ENCODE measurements at regions not wholly inside any gene's neighbourhood (a gene's known extent, or its start where the extent isn't known, plus 50 kb on each side); places are given as distances from the start of the nearest gene placed in this dataset.

DNA sequence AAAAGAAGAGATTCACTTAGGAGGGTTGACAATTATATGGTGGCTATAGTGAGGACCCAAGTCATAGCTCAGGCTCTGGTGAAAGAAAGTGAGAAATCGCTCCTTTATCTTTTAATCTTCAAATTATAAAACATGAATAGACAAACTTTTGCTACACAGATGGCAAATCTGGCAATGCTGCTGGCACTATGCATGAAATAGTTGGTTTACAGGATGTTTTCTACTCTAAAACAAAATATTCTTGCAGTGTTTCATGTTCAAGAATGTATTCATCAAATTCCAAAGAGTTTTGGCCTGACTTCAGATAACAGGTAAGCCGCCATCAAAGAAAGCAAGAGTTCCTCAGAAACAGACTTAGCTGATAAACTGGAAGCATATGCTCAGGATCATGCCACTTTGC is 801.2 kb downstream of the C4orf33 start:
- TF ChIP-seq, protein P1, sequence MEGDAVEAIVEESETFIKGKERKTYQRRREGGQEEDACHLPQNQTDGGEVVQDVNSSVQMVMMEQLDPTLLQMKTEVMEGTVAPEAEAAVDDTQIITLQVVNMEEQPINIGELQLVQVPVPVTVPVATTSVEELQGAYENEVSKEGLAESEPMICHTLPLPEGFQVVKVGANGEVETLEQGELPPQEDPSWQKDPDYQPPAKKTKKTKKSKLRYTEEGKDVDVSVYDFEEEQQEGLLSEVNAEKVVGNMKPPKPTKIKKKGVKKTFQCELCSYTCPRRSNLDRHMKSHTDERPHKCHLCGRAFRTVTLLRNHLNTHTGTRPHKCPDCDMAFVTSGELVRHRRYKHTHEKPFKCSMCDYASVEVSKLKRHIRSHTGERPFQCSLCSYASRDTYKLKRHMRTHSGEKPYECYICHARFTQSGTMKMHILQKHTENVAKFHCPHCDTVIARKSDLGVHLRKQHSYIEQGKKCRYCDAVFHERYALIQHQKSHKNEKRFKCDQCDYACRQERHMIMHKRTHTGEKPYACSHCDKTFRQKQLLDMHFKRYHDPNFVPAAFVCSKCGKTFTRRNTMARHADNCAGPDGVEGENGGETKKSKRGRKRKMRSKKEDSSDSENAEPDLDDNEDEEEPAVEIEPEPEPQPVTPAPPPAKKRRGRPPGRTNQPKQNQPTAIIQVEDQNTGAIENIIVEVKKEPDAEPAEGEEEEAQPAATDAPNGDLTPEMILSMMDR (IDR thresholded peaks at IDR 0.05), result no peak
- TF ChIP-seq POLR2AphosphoS5 (IDR thresholded peaks at IDR 0.05; ENCODE audit: insufficient read depth in 1 of 2, low read depth in 1 of 2), result no peak
- no peak for TF ChIP-seq POLR2A (IDR thresholded peaks at IDR 0.05)

Measured in vagina (tissue), 2 donors.